ENCODE measurements at regions not wholly inside any gene's neighbourhood (a gene's known extent, or its start where the extent isn't known, plus 50 kb on each side); places are given as distances from the start of the nearest gene placed in this dataset.

DNA sequence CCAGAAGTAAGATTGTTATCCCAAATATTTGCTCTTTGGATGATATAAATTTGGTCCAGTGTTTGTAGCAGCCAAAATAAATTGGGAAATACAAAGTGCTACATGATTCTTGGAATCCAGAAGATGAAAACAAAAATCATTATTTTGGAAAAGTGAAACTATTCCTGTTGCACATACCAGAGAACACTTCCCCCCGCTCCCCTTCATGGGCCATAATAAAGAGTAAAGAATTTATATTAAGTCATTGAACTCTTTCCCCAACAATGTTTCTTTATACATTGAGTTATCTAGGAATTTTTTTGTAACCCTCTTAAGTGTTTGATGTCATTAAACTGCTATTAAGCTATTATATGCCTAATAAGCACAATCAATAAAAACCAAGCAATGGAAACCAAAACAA, 490.4 kb upstream of the HS3ST5 start:
- TF ChIP-seq E2F4 (CRISPR knock-in tag; IDR thresholded peaks at IDR 0.05; ENCODE audit: low read depth) (no peak), CTCF (IDR thresholded peaks at IDR 0.05 in 2 of 3, conservative IDR thresholded peaks at IDR 0.05 in 1 of 3; ENCODE audit: insufficient read depth in 2 of 3, low read depth in 1 of 3, low read length in 3 of 3) (no peak), ELF4 (CRISPR knock-in tag; IDR thresholded peaks at IDR 0.05) (no peak), ZC3H11A (IDR thresholded peaks at IDR 0.05; ENCODE audit: low read depth, low read length) (no peak), ZNF318 (IDR thresholded peaks at IDR 0.05; ENCODE audit: borderline replicate concordance in 1 of 2, low read depth in 1 of 2) (no peak), TCF7L2 (IDR thresholded peaks at IDR 0.05; ENCODE audit: low read depth, low read length) (no peak), EZH2 (IDR thresholded peaks at IDR 0.05; ENCODE audit: borderline replicate concordance, low read depth, low read length) (no peak)

Data from K562 (cell line).